Thymus (tissue), 11 donors: ENCODE measurements at regions not wholly inside any gene's neighbourhood (a gene's known extent, or its start where the extent isn't known, plus 50 kb on each side); places are given as distances from the start of the nearest gene placed in this dataset.

Experiments used
- DNase-seq, 9 donors: peaks; one replicate each; pipeline ENCODE4 v3.0.0-alpha.2; 2013; ENCODE audit warnings: low spot score in 9 of 9, low read depth in 6 of 9, missing footprints in 1 of 9
- H3K27ac ChIP-seq, 2 donors: one replicate each; pipeline ENCODE4 v1.5.1; 2013; ENCODE audit warnings: control low read depth in 1 of 2, low read depth in 1 of 2, low read length in 1 of 2, mild to moderate bottlenecking in 1 of 2, moderate library complexity in 1 of 2
- H3K27me3 ChIP-seq, 2 donors: one replicate each; pipeline ENCODE4 v1.5.1; 2013; ENCODE audit warnings: low read length in 1 of 2; ENCODE audit not compliant: control insufficient read depth in 2 of 2, insufficient read depth in 1 of 2
- H3K36me3 ChIP-seq, 2 donors: one replicate each; pipeline ENCODE4 v1.5.1; 2013; ENCODE audit warnings: low read length in 1 of 2, mild to moderate bottlenecking in 1 of 2, moderate library complexity in 1 of 2; ENCODE audit not compliant: control insufficient read depth in 2 of 2, insufficient read depth in 2 of 2
- H3K4me1 ChIP-seq, 2 donors: one replicate each; pipeline ENCODE4 v1.5.1; 2013; ENCODE audit warnings: low read length in 2 of 2; ENCODE audit not compliant: control insufficient read depth in 2 of 2, insufficient read depth in 2 of 2
- H3K4me3 ChIP-seq, 2 donors: one replicate each; pipeline ENCODE4 v1.5.1; 2013; ENCODE audit warnings: low read length in 2 of 2, control low read depth in 1 of 2, mild to moderate bottlenecking in 1 of 2
- H3K9me3 ChIP-seq, 2 donors: one replicate each; pipeline ENCODE4 v1.5.1; 2013; ENCODE audit warnings: low read length in 1 of 2, mild to moderate bottlenecking in 1 of 2; ENCODE audit not compliant: control insufficient read depth in 2 of 2, insufficient read depth in 1 of 2
- WGBS: extraction: QIAGEN DNeasy Blood & Tissue Kit; methylation state at CpG from one replicate; pipeline ENCODE4 v1.1.7; 2013; 5-methylcytosine and 5-hydroxymethylcytosine counted together
- donor health status: healthy.

DNA sequence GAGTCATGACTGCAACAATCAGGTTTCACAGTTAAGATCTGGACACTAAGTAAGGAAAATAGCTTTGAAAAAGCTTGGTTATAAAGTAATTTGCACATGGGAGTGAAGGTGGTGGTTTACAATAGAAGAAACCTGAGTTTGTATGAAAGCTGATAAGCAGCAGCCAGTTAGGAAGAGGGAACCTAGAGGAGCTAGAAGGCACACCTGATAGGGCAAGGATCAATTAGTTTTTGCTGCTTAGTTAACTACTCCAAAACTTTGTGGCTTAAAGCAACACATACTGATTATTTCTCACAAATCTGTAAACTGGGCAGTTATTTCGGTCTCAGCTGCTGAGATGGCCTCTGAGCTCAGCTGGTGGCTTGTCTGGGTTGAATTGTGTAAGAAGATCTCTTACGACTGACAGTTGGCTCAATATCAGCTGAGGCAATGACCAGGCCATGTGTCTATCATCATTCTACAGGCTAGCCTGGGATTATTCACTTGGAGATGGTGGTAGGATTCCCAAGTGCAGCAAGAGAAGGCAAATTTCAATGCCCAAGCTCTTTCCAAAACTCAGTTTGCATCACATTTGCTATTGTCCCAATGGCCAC lies 255.0 kb upstream of the PITX2 start:
- Histone ChIP-seq H3K27ac (no peak overlapping the region), H3K4me1 (no peaks in the 10 kb centered on the region), H3K4me3 (no peak overlapping the region), H3K27me3 (no peaks in the 10 kb centered on the region), H3K36me3 (no peaks in the 10 kb centered on the region), H3K9me3 (no peaks in the 10 kb centered on the region)
- DNase-seq, result no peak
- 67% methylated on average over 2 of the region's 2 CpGs for WGBS

GRCh38 chr4:110878413-110878812 lies 255.5 kb upstream of the PITX2 start:
- Histone ChIP-seq H3K4me3 (no peak overlapping the region), H3K36me3 (no peaks in the 10 kb centered on the region), H3K4me1 (no peaks in the 10 kb centered on the region), H3K9me3 (no peaks in the 10 kb centered on the region), H3K27me3 (no peaks in the 10 kb centered on the region), H3K27ac (no peak overlapping the region)
- no peak for DNase-seq
- 93% methylated on average over 2 of the region's 2 CpGs for WGBS

DNA sequence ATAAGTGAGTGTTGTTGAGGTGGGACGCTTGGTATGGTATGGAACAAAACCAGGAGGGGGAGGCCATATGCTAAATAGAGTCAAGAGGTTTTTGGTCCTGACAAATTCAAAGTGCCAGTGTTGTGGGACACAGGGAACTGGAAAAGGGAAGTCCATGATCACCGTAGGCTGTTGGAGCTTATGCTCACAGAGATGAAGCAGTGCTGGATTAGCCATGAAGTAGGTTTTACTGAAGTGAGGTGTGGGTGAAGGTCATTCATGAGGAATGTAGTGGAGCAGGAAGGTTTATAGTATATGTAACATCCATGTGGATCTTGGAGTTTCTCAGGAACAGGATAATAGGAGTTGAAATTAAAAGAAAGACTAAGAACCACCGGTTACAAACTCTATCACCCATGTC lies 256.1 kb upstream of the PITX2 start:
- Histone ChIP-seq H3K4me3 (no peak overlapping the region), H3K9me3 (no peaks in the 10 kb centered on the region), H3K36me3 (no peaks in the 10 kb centered on the region), H3K27me3 (no peaks in the 10 kb centered on the region), H3K4me1 (no peaks in the 10 kb centered on the region), H3K27ac (no peak overlapping the region)
- no peak for DNase-seq
- 86% methylated on average over 3 of the region's 3 CpGs for WGBS

- H3K27me3 ChIP-seq, result no peaks in the 10 kb centered on the region
- no peak for DNase-seq
- H3K27ac ChIP-seq, result no peak overlapping the region
- no peaks in the 10 kb centered on the region for H3K36me3 ChIP-seq
- H3K4me3 ChIP-seq, result no peak overlapping the region
- WGBS, result 95% methylated on average over 6 of the region's 6 CpGs
- no peaks in the 10 kb centered on the region for H3K9me3 ChIP-seq
- no peaks in the 10 kb centered on the region for H3K4me1 ChIP-seq
These were observed 263.4 kb upstream of the PITX2 start for GRCh38 chr4:110886270-110886669.

DNA sequence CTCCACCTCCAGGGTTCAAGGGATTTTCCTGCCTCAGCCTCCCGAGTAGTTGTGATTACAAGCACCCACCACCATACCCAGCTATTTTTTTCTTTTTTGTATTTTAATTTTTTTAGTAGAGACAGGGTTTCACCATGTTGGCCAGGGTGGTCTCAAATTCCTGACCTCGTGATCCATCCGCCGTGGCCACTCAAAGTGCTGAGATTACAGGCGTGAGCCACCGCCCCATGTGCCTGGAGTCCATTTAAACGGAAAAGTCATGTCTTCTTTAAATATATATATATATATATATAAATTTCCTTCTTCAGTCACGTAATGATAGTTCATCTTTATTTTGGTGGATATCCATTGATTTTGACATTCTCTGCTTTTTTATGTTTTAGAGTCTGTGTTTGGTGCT lies 264.0 kb upstream of the PITX2 start:
- Histone ChIP-seq H3K36me3 (no peaks in the 10 kb centered on the region), H3K4me3 (no peak overlapping the region), H3K27me3 (no peaks in the 10 kb centered on the region), H3K9me3 (no peaks in the 10 kb centered on the region), H3K27ac (no peak overlapping the region), H3K4me1 (no peaks in the 10 kb centered on the region)
- WGBS, result 93% methylated on average over 8 of the region's 8 CpGs
- DNase-seq, result no peak

DNA sequence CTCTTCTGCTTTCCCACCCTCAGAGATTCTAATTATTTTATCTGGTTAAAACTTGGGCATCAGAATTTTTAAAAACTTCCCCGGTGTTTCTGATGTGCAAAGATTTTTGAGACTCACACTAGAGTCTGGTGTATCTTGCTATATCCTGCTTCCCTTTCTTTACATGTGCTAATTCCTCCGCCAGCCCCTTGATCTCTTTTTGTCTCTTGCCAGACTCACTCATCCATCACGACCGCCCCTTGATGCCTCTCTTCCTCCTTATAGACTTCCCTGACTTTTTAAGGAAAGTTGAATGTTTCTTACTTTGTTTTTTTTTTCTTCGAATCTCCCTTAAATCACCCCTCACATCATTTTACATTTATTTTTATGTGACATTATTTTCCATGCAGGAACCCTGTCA lies 274.9 kb upstream of the PITX2 start:
- Histone ChIP-seq H3K9me3 (no peaks in the 10 kb centered on the region), H3K36me3 (no peaks in the 10 kb centered on the region), H3K4me3 (no peak overlapping the region), H3K27ac (no peak overlapping the region), H3K27me3 (no peaks in the 10 kb centered on the region), H3K4me1 (no peaks in the 10 kb centered on the region)
- WGBS, result 41% methylated on average over 5 of the region's 5 CpGs
- DNase-seq, result no peak

DNA sequence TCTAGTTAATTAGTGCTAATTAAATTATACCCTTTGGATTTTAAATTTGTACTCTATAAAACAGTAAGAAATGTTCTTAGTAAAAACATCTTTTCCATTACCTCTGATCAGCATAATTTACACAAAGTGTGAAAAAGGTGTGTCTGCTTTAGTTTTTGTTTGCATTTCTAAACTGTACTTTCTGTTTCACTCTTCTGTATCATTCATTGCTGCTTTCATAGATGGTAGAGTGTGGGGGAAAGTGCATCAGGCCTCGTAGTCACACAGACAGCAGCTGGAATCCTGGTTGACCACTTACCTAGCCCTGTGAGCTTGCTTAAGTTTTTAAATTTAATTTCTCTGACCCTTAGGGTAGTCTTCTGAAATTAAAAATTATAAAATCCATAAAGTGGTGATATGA lies 275.4 kb upstream of the PITX2 start:
- Histone ChIP-seq H3K4me3 (no peak overlapping the region), H3K4me1 (no peaks in the 10 kb centered on the region), H3K9me3 (no peaks in the 10 kb centered on the region), H3K27me3 (no peaks in the 10 kb centered on the region), H3K36me3 (no peaks in the 10 kb centered on the region), H3K27ac (no peak overlapping the region)
- DNase-seq, result no peak
- 93% methylated on average over 1 of the region's 1 CpG for WGBS

GRCh38 chr4:110900213-110900769 lies 277.4 kb upstream of the PITX2 start:
- no peaks in the 10 kb centered on the region for H3K9me3 ChIP-seq
- no peak overlapping the region for H3K4me3 ChIP-seq
- WGBS, result 84% methylated on average over 1 of the region's 1 CpG
- no peaks in the 10 kb centered on the region for H3K4me1 ChIP-seq
- no peak for DNase-seq
- H3K27me3 ChIP-seq, result no peaks in the 10 kb centered on the region
- no peak overlapping the region for H3K27ac ChIP-seq
- H3K36me3 ChIP-seq, result no peaks in the 10 kb centered on the region

GRCh38 chr4:110902500-110902899 lies 279.6 kb upstream of the PITX2 start:
- 37% methylated on average over 3 of the region's 3 CpGs for WGBS
- DNase-seq, result no peak

More at GRCh38 chr4:110902500-110902899, 279.6 kb upstream of the PITX2 start:
- Histone ChIP-seq H3K4me3 (no peak overlapping the region), H3K36me3 (no peaks in the 10 kb centered on the region), H3K4me1 (no peaks in the 10 kb centered on the region), H3K9me3 (no peaks in the 10 kb centered on the region), H3K27ac (no peak overlapping the region), H3K27me3 (no peaks in the 10 kb centered on the region)
